H9 (cell line): ENCODE measurements at regions not wholly inside any gene's neighbourhood (a gene's known extent, or its start where the extent isn't known, plus 50 kb on each side); places are given as distances from the start of the nearest gene placed in this dataset.

ENCODE experiments used
- DNase-seq: peaks from one replicate; pipeline ENCODE4 v3.0.0-alpha.2; 2017
- H2AFZ ChIP-seq: one replicate; pipeline ENCODE4 v1.6.1; 2013; ENCODE audit warnings: mild to moderate bottlenecking, low read length, control low read depth, moderate library complexity
- H2AK5ac ChIP-seq: 2 replicates; pipeline ENCODE4 v1.6.1; 2013; ENCODE audit warnings: low read length, control low read depth, mixed read lengths; ENCODE audit not compliant: insufficient read length
- H2BK120ac ChIP-seq: one replicate; pipeline ENCODE4 v1.6.1; 2013; ENCODE audit warnings: low read depth, mild to moderate bottlenecking, low read length, control low read depth, inconsistent platforms; ENCODE audit not compliant: poor library complexity, severe bottlenecking
- H2BK12ac ChIP-seq: 2 replicates; pipeline ENCODE4 v1.6.1; 2013; ENCODE audit warnings: low read length, control low read depth, mixed read lengths, low read depth; ENCODE audit not compliant: insufficient read length
- H2BK15ac ChIP-seq: 2 replicates; pipeline ENCODE4 v1.6.1; 2013; ENCODE audit warnings: low read depth, low read length, control low read depth
- H2BK20ac ChIP-seq: one replicate; pipeline ENCODE4 v1.6.1; 2013; ENCODE audit warnings: low read depth, mild to moderate bottlenecking, low read length, control low read depth, inconsistent platforms; ENCODE audit not compliant: poor library complexity, severe bottlenecking
- H2BK5ac ChIP-seq: 2 replicates; pipeline ENCODE4 v1.6.1; 2013; ENCODE audit warnings: low read length, control low read depth, mixed read lengths; ENCODE audit not compliant: insufficient read length
- H3K14ac ChIP-seq: 2 replicates; pipeline ENCODE4 v1.6.1; 2013; ENCODE audit warnings: low read length, control low read depth; ENCODE audit not compliant: insufficient read depth
- H3K18ac ChIP-seq: 2 replicates; pipeline ENCODE4 v1.6.1; 2013; ENCODE audit warnings: low read depth, mild to moderate bottlenecking, mixed read lengths, low read length, control low read depth; ENCODE audit not compliant: insufficient read length
- H3K23ac ChIP-seq: 2 replicates; pipeline ENCODE4 v1.6.1; 2013; ENCODE audit warnings: low read length, control low read depth, mixed read lengths, low read depth; ENCODE audit not compliant: insufficient read length
- H3K23me2 ChIP-seq: 2 replicates; pipeline ENCODE4 v1.6.1; 2013; ENCODE audit warnings: low read depth, mild to moderate bottlenecking, mixed read lengths, low read length, control low read depth; ENCODE audit not compliant: insufficient read length, poor library complexity, severe bottlenecking
- H3K27ac ChIP-seq: 2 replicates; pipeline ENCODE4 v1.5.1; 2013; ENCODE audit warnings: low read length, control low read depth, mixed read lengths, low read depth; ENCODE audit not compliant: insufficient read length
- H3K27me3 ChIP-seq: 2 replicates; pipeline ENCODE4 v1.6.1; 2013; ENCODE audit warnings: low read length, control low read depth, inconsistent platforms; ENCODE audit not compliant: insufficient read depth
- H3K4ac ChIP-seq: 2 replicates; pipeline ENCODE4 v1.6.1; 2013; ENCODE audit warnings: low read depth, mild to moderate bottlenecking, control low read depth, inconsistent platforms, low read length, moderate library complexity
- H3K4me1 ChIP-seq: 2 replicates; pipeline ENCODE4 v1.6.1; 2013; ENCODE audit warnings: low read length, control low read depth, inconsistent platforms; ENCODE audit not compliant: insufficient read depth
- H3K4me2 ChIP-seq: 2 replicates; pipeline ENCODE4 v1.6.1; 2013; ENCODE audit warnings: low read length, control low read depth, mixed read lengths; ENCODE audit not compliant: insufficient read length, insufficient read depth
- H3K56ac ChIP-seq: 2 replicates; pipeline ENCODE4 v1.6.1; 2013; ENCODE audit warnings: low read depth, mild to moderate bottlenecking, mixed read lengths, low read length, control low read depth; ENCODE audit not compliant: insufficient read length
- H3K79me1 ChIP-seq: 2 replicates; pipeline ENCODE4 v1.6.1; 2013; ENCODE audit warnings: low read depth, mild to moderate bottlenecking, moderate library complexity, low read length, control low read depth, inconsistent platforms; ENCODE audit not compliant: insufficient read depth, poor library complexity, severe bottlenecking
- H3K79me2 ChIP-seq: 2 replicates; pipeline ENCODE4 v1.6.1; 2013; ENCODE audit warnings: low read length, control low read depth, inconsistent platforms; ENCODE audit not compliant: insufficient read depth
- H3K9ac ChIP-seq: 2 replicates; pipeline ENCODE4 v1.6.1; 2013; ENCODE audit warnings: low read length, control low read depth, mixed read lengths; ENCODE audit not compliant: insufficient read length; ENCODE audit errors: extremely low read depth
- H3K9me3 ChIP-seq: one replicate; pipeline ENCODE4 v1.6.1; 2013; ENCODE audit warnings: low read depth, low read length, inconsistent platforms; ENCODE audit not compliant: control insufficient read depth
- H3T11ph ChIP-seq: one replicate; pipeline ENCODE4 v1.6.1; 2013; ENCODE audit warnings: mild to moderate bottlenecking, low read length, control low read depth, inconsistent platforms
- H4K20me1 ChIP-seq: one replicate; pipeline ENCODE4 v1.6.1; 2013; ENCODE audit not compliant: control insufficient read depth, insufficient read length, insufficient read depth
- H4K5ac ChIP-seq: 2 replicates; pipeline ENCODE4 v1.6.1; 2013; ENCODE audit warnings: low read depth, mild to moderate bottlenecking, mixed read lengths, low read length, control low read depth; ENCODE audit not compliant: insufficient read length
- H4K8ac ChIP-seq: replicated peaks from 2 replicates; pipeline ENCODE4 v1.6.1; 2013; ENCODE audit warnings: low read length, control low read depth, mixed read lengths, low read depth; ENCODE audit not compliant: insufficient read length
- H4K91ac ChIP-seq: 2 replicates; pipeline ENCODE4 v1.6.1; 2013; ENCODE audit warnings: low read depth, mild to moderate bottlenecking, moderate library complexity, mixed read lengths, low read length, control low read depth; ENCODE audit not compliant: insufficient read length
- H3K27ac Mint-ChIP-seq, 3 experiments: 2 replicates in 2 of 3; 3 replicates in 1 of 3; pipeline ENCODE4 v1.8.0; 2020 to 2021; ENCODE audit warnings: mixed read lengths in 3 of 3, mild to moderate bottlenecking in 1 of 3, moderate library complexity in 1 of 3
- H3K27me3 Mint-ChIP-seq: 2 replicates; pipeline ENCODE4 v1.8.0; 2021; ENCODE audit warnings: low read depth, mild to moderate bottlenecking, moderate library complexity, mixed read lengths
- H3K36me3 Mint-ChIP-seq, 3 experiments: 2 replicates in 2 of 3; 3 replicates in 1 of 3; pipeline ENCODE4 v1.8.0; 2020 to 2021; ENCODE audit warnings: low read depth in 3 of 3, mixed read lengths in 3 of 3; ENCODE audit not compliant: insufficient read depth in 1 of 3
- H3K4me1 Mint-ChIP-seq, 2 experiments: 2 replicates each; pipeline ENCODE4 v1.8.0; 2020; ENCODE audit warnings: mixed read lengths in 2 of 2
- H3K4me3 Mint-ChIP-seq, 2 experiments: 2 replicates in 1 of 2; 3 replicates in 1 of 2; pipeline ENCODE4 v1.8.0; 2020 to 2021; ENCODE audit warnings: mild to moderate bottlenecking in 2 of 2, mixed read lengths in 2 of 2, moderate library complexity in 1 of 2
- H3K9me3 Mint-ChIP-seq, 2 experiments: 2 replicates in 1 of 2; 3 replicates in 1 of 2; pipeline ENCODE4 v1.8.0; 2020; ENCODE audit warnings: mild to moderate bottlenecking in 2 of 2, mixed read lengths in 2 of 2, moderate library complexity in 1 of 2
- CTCF ChIP-seq: fragments of 200-600 bp; sonication (generic); conservative IDR thresholded peaks from 3 replicates; pipeline ENCODE4 v1.8.0; 2021; ENCODE audit warnings: antibody characterized with exemption, mild to moderate bottlenecking
- WGBS: extraction: QIAGEN DNeasy Blood & Tissue Kit; methylation state at CpG from one replicate; pipeline ENCODE4 v1.1.7; 2013; ENCODE audit warnings: missing lambda C conversion rate, low lambda C conversion rate, mixed read lengths; ENCODE audit not compliant: insufficient read length; ENCODE audit errors: extremely low coverage; 5-methylcytosine and 5-hydroxymethylcytosine counted together

- Histone ChIP-seq H3T11ph (no peak overlapping the region), H3K4me2 (no peak overlapping the region), H4K8ac (no peak overlapping the region), H3K23ac (no peak overlapping the region), H2BK120ac (no peak overlapping the region), H3K4me1 (no peaks in the 10 kb centered on the region; the same call in 1 of the 2 replicates), H3K14ac (no peak overlapping the region), H2AK5ac (no peak overlapping the region), H2BK5ac (no peak overlapping the region), H3K79me1 (no peaks in the 10 kb centered on the region), H4K5ac (no peak overlapping the region), H3K27ac (no peak overlapping the region), H3K9me3 (no peaks in the 10 kb centered on the region), H3K56ac (no peak overlapping the region), H2AFZ (no peak overlapping the region), H3K79me2 (no peaks in the 10 kb centered on the region), H3K23me2 (no peaks in the 10 kb centered on the region), H2BK12ac (no peak overlapping the region), H4K91ac (no peak overlapping the region), H3K18ac (no peak overlapping the region), H2BK15ac (no peak overlapping the region), H4K20me1 (no peaks in the 10 kb centered on the region), H2BK20ac (no peak overlapping the region), H3K9ac (no peak overlapping the region), H3K27me3 (no peaks in the 10 kb centered on the region), H3K4ac (no peak overlapping the region)
- TF ChIP-seq CTCF = no peak
- Mint-ChIP-seq H3K36me3 (no peaks in the 10 kb centered on the region; a peak in 1 of 7 replicates), H3K27me3 (peaks cover 1% of the 10 kb centered on the region; the same call in 1 of the 2 replicates), H3K9me3 (no peaks in the 10 kb centered on the region), H3K4me1 (no peaks in the 10 kb centered on the region), H3K4me3 (no peak overlapping the region), H3K27ac (no peak overlapping the region)
- WGBS = 100% methylated on average over 1 of the region's 3 CpGs
- no peak for DNase-seq
These were observed 53.7 kb upstream of the PIP5K1B start for GRCh38 chr9:68651280-68651893.
